ENCODE measurements at regions not wholly inside any gene's neighbourhood (a gene's known extent, or its start where the extent isn't known, plus 50 kb on each side); places are given as distances from the start of the nearest gene placed in this dataset.

DNA sequence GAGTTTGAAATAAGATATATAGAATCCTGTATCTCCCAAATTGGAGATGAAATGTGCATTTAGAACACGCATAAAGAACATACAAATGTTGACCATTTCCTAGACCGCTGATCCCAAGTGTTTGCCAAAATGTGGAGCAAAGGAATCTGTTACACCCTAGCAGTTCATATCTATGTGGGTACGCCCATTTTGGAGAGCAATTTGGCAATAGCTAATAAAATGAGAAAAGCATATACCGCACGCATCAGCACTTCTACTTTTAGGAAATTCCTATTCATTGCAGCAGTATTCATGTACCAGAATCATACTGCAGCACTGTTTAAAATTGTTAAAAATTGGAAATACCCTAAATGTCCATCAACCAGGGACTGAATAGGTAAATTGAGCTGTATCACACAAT is 937.8 kb downstream of the BCL11B start:
- no peak overlapping the region for H3K27ac ChIP-seq (ENCODE audit: low read depth in 2 of 2, low read length in 1 of 2)
- DNase-seq: no peak
- ChIA-PET POLR2A (no interaction called here), CTCF (no interaction called here)
- H3K9me3 ChIP-seq: no peaks in the 10 kb centered on the region
- no peaks in the 10 kb centered on the region for H3K27me3 ChIP-seq (ENCODE audit: insufficient read depth)
- no peak overlapping the region for H2AFZ ChIP-seq (ENCODE audit: low read depth)
- H3K36me3 ChIP-seq (replicated peaks in 1 of 2; ENCODE audit: control insufficient read depth in 1 of 2, insufficient read depth in 2 of 2, low read length in 1 of 2): no peaks in the 10 kb centered on the region
- no peaks in the 10 kb centered on the region for H4K20me1 ChIP-seq (ENCODE audit: insufficient read depth)
- 11% methylated on average over 5 of the region's 5 CpGs for WGBS (ENCODE audit: low lambda C conversion rate)
- H3K9ac ChIP-seq: no peak overlapping the region
- no peaks in the 10 kb centered on the region for H3K4me1 ChIP-seq (ENCODE audit: control insufficient read depth in 1 of 2, insufficient read depth in 2 of 2, low read depth in 1 of 2, low read length in 1 of 2)
- H3K4me3 ChIP-seq (ENCODE audit: low read depth in 2 of 2, low read length in 1 of 2): no peak overlapping the region
- TF ChIP-seq SMC3 (IDR thresholded peaks at IDR 0.05; ENCODE audit: low read depth, low read length): no peak
- no peak for TF ChIP-seq ELF1 (IDR thresholded peaks at IDR 0.05)
- no peak for TF ChIP-seq GABPA (IDR thresholded peaks at IDR 0.05; ENCODE audit: low read depth)
- no peak for TF ChIP-seq CHD2 (IDR thresholded peaks at IDR 0.05; ENCODE audit: low read length, partially characterized antibody)
- TF ChIP-seq, protein P1, sequence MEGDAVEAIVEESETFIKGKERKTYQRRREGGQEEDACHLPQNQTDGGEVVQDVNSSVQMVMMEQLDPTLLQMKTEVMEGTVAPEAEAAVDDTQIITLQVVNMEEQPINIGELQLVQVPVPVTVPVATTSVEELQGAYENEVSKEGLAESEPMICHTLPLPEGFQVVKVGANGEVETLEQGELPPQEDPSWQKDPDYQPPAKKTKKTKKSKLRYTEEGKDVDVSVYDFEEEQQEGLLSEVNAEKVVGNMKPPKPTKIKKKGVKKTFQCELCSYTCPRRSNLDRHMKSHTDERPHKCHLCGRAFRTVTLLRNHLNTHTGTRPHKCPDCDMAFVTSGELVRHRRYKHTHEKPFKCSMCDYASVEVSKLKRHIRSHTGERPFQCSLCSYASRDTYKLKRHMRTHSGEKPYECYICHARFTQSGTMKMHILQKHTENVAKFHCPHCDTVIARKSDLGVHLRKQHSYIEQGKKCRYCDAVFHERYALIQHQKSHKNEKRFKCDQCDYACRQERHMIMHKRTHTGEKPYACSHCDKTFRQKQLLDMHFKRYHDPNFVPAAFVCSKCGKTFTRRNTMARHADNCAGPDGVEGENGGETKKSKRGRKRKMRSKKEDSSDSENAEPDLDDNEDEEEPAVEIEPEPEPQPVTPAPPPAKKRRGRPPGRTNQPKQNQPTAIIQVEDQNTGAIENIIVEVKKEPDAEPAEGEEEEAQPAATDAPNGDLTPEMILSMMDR (IDR thresholded peaks at IDR 0.05): no peak
- TF ChIP-seq EP300 (IDR thresholded peaks at IDR 0.05; ENCODE audit: borderline replicate concordance in 1 of 2, low read depth in 1 of 2, low read length in 1 of 2): no peak
- TF ChIP-seq TCF12 (IDR thresholded peaks at IDR 0.05): no peak
- H3K79me2 ChIP-seq (ENCODE audit: insufficient read depth): no peaks in the 10 kb centered on the region
- H3K4me2 ChIP-seq: no peak overlapping the region
- no peaks in the 10 kb centered on the region for H3K9me2 ChIP-seq
- no peaks in the 10 kb centered on the region for H3F3A ChIP-seq (replicated peaks; ENCODE audit: insufficient read depth)

DNA sequence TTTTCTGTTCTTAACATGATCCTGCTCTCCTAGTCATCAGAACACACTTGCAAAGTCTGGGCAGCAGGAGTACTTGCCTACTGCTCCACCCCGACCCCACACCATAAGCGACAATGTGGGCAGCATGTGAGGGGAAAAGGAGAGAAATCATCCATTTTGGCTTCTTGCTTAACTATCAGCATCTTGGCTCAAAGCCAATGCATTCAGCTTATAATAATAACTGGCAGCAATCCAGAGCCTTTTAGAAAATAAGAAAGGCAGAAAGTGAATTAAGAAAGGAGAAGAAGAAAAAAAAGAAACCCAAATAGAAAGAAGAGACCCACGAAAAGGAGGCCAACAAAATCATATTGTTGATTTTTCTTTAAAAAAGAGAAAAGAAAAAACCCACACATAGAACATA is 930.8 kb downstream of the BCL11B start:
- CTCF ChIA-PET: interaction anchor here (1.0 kb wide), 1 partner anchor 12 kb away, joined by 3 read pairs; no protein-coding TSS in a partner anchor
- no peak overlapping the region for H2AFZ ChIP-seq (ENCODE audit: low read depth)
- H3F3A ChIP-seq (replicated peaks; ENCODE audit: insufficient read depth): no peaks in the 10 kb centered on the region
- POLR2A ChIA-PET: no interaction called here
- no peaks in the 10 kb centered on the region for H3K36me3 ChIP-seq (replicated peaks in 1 of 2; ENCODE audit: control insufficient read depth in 1 of 2, insufficient read depth in 2 of 2, low read length in 1 of 2)
- no peak overlapping the region for H3K27ac ChIP-seq (ENCODE audit: low read depth in 2 of 2, low read length in 1 of 2)
- H3K9me3 ChIP-seq: no peaks in the 10 kb centered on the region
- no peak overlapping the region for H3K4me3 ChIP-seq (ENCODE audit: low read depth in 2 of 2, low read length in 1 of 2)
- no peaks in the 10 kb centered on the region for H3K79me2 ChIP-seq (ENCODE audit: insufficient read depth)
- H3K9me2 ChIP-seq: no peaks in the 10 kb centered on the region
- 9% methylated on average over 3 of the region's 3 CpGs for whole genome bisulfite sequencing (ENCODE audit: low lambda C conversion rate)
- DNase-seq: no peak
- H3K4me1 ChIP-seq (ENCODE audit: control insufficient read depth in 1 of 2, insufficient read depth in 2 of 2, low read depth in 1 of 2, low read length in 1 of 2): no peaks in the 10 kb centered on the region
- H3K9ac ChIP-seq: no peak overlapping the region
- H3K27me3 ChIP-seq (ENCODE audit: insufficient read depth): no peaks in the 10 kb centered on the region
- H4K20me1 ChIP-seq (ENCODE audit: insufficient read depth): no peaks in the 10 kb centered on the region
- no peak overlapping the region for H3K4me2 ChIP-seq
- TF ChIP-seq GABPA (IDR thresholded peaks at IDR 0.05; ENCODE audit: low read depth) (no peak), MEF2A (IDR thresholded peaks at IDR 0.05; ENCODE audit: borderline replicate concordance, low read depth) (no peak), NRF1 (IDR thresholded peaks at IDR 0.05; ENCODE audit: low read depth, low read length) (no peak), RCOR1 (IDR thresholded peaks at IDR 0.05; ENCODE audit: low read length) (no peak), SMC3 (IDR thresholded peaks at IDR 0.05; ENCODE audit: low read depth, low read length) (no peak), MXI1 (IDR thresholded peaks at IDR 0.05; ENCODE audit: low read depth, low read length) (no peak), FOXM1 (IDR thresholded peaks at IDR 0.05; ENCODE audit: low read depth) (no peak), RAD21 (IDR thresholded peaks at IDR 0.05; ENCODE audit: low read length) (no peak), SIN3A (IDR thresholded peaks at IDR 0.05; ENCODE audit: borderline replicate concordance, low read depth, low read length) (no peak)
- TF ChIP-seq, protein P2, sequence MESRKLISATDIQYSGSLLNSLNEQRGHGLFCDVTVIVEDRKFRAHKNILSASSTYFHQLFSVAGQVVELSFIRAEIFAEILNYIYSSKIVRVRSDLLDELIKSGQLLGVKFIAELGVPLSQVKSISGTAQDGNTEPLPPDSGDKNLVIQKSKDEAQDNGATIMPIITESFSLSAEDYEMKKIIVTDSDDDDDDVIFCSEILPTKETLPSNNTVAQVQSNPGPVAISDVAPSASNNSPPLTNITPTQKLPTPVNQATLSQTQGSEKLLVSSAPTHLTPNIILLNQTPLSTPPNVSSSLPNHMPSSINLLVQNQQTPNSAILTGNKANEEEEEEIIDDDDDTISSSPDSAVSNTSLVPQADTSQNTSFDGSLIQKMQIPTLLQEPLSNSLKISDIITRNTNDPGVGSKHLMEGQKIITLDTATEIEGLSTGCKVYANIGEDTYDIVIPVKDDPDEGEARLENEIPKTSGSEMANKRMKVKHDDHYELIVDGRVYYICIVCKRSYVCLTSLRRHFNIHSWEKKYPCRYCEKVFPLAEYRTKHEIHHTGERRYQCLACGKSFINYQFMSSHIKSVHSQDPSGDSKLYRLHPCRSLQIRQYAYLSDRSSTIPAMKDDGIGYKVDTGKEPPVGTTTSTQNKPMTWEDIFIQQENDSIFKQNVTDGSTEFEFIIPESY (IDR thresholded peaks at IDR 0.05; ENCODE audit: borderline replicate concordance, low read depth): no peak
- TF ChIP-seq, protein P1 (IDR thresholded peaks at IDR 0.05): no peak
- TF ChIP-seq, protein P3, sequence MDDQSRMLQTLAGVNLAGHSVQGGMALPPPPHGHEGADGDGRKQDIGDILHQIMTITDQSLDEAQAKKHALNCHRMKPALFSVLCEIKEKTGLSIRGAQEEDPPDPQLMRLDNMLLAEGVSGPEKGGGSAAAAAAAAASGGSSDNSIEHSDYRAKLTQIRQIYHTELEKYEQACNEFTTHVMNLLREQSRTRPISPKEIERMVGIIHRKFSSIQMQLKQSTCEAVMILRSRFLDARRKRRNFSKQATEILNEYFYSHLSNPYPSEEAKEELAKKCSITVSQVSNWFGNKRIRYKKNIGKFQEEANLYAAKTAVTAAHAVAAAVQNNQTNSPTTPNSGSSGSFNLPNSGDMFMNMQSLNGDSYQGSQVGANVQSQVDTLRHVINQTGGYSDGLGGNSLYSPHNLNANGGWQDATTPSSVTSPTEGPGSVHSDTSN (IDR thresholded peaks at IDR 0.05): no peak
- TF ChIP-seq, protein P4, sequence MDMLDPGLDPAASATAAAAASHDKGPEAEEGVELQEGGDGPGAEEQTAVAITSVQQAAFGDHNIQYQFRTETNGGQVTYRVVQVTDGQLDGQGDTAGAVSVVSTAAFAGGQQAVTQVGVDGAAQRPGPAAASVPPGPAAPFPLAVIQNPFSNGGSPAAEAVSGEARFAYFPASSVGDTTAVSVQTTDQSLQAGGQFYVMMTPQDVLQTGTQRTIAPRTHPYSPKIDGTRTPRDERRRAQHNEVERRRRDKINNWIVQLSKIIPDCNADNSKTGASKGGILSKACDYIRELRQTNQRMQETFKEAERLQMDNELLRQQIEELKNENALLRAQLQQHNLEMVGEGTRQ (IDR thresholded peaks at IDR 0.05; ENCODE audit: borderline replicate concordance, low read depth, low read length): no peak
- TF ChIP-seq, protein P5, sequence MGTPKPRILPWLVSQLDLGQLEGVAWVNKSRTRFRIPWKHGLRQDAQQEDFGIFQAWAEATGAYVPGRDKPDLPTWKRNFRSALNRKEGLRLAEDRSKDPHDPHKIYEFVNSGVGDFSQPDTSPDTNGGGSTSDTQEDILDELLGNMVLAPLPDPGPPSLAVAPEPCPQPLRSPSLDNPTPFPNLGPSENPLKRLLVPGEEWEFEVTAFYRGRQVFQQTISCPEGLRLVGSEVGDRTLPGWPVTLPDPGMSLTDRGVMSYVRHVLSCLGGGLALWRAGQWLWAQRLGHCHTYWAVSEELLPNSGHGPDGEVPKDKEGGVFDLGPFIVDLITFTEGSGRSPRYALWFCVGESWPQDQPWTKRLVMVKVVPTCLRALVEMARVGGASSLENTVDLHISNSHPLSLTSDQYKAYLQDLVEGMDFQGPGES (IDR thresholded peaks at IDR 0.05; ENCODE audit: low read depth, low read length): no peak

Measured in SK-N-SH (cell line).